ENCODE measurements at regions not wholly inside any gene's neighbourhood (a gene's known extent, or its start where the extent isn't known, plus 50 kb on each side); places are given as distances from the start of the nearest gene placed in this dataset.

- TF ChIP-seq, protein P1, sequence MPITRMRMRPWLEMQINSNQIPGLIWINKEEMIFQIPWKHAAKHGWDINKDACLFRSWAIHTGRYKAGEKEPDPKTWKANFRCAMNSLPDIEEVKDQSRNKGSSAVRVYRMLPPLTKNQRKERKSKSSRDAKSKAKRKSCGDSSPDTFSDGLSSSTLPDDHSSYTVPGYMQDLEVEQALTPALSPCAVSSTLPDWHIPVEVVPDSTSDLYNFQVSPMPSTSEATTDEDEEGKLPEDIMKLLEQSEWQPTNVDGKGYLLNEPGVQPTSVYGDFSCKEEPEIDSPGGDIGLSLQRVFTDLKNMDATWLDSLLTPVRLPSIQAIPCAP (CRISPR knock-in tag; IDR thresholded peaks at IDR 0.05; ENCODE audit: low read depth) = no peak
- TF ChIP-seq ZNF703 (CRISPR knock-in tag; IDR thresholded peaks at IDR 0.05; ENCODE audit: borderline replicate concordance) = no peak
- TF ChIP-seq ZNF383 (CRISPR knock-in tag; IDR thresholded peaks at IDR 0.05; ENCODE audit: borderline replicate concordance) = no peak
- no peak for TF ChIP-seq SP2 (CRISPR knock-in tag; IDR thresholded peaks at IDR 0.05)
- TF ChIP-seq, protein P2, sequence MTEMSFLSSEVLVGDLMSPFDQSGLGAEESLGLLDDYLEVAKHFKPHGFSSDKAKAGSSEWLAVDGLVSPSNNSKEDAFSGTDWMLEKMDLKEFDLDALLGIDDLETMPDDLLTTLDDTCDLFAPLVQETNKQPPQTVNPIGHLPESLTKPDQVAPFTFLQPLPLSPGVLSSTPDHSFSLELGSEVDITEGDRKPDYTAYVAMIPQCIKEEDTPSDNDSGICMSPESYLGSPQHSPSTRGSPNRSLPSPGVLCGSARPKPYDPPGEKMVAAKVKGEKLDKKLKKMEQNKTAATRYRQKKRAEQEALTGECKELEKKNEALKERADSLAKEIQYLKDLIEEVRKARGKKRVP (CRISPR knock-in tag; IDR thresholded peaks at IDR 0.05) = peak in 1 of 2 experiments; percentile 39; a peak in 2 of 4 replicates
- TF ChIP-seq TEAD3 (CRISPR knock-in tag; optimal IDR thresholded peaks at IDR 0.05; ENCODE audit: borderline replicate concordance) = peak; percentile 90
- TF ChIP-seq TRIM22 (IDR thresholded peaks at IDR 0.05) = no peak
- TF ChIP-seq KDM5A (IDR thresholded peaks at IDR 0.05; ENCODE audit: borderline replicate concordance, low read length) = no peak
- TF ChIP-seq MYPOP (CRISPR knock-in tag; IDR thresholded peaks at IDR 0.05) = peak; percentile 55; the same call in 1 of the 2 replicates
- no peak for TF ChIP-seq ZNF713 (CRISPR knock-in tag; IDR thresholded peaks at IDR 0.05)
- TF ChIP-seq, protein P3, sequence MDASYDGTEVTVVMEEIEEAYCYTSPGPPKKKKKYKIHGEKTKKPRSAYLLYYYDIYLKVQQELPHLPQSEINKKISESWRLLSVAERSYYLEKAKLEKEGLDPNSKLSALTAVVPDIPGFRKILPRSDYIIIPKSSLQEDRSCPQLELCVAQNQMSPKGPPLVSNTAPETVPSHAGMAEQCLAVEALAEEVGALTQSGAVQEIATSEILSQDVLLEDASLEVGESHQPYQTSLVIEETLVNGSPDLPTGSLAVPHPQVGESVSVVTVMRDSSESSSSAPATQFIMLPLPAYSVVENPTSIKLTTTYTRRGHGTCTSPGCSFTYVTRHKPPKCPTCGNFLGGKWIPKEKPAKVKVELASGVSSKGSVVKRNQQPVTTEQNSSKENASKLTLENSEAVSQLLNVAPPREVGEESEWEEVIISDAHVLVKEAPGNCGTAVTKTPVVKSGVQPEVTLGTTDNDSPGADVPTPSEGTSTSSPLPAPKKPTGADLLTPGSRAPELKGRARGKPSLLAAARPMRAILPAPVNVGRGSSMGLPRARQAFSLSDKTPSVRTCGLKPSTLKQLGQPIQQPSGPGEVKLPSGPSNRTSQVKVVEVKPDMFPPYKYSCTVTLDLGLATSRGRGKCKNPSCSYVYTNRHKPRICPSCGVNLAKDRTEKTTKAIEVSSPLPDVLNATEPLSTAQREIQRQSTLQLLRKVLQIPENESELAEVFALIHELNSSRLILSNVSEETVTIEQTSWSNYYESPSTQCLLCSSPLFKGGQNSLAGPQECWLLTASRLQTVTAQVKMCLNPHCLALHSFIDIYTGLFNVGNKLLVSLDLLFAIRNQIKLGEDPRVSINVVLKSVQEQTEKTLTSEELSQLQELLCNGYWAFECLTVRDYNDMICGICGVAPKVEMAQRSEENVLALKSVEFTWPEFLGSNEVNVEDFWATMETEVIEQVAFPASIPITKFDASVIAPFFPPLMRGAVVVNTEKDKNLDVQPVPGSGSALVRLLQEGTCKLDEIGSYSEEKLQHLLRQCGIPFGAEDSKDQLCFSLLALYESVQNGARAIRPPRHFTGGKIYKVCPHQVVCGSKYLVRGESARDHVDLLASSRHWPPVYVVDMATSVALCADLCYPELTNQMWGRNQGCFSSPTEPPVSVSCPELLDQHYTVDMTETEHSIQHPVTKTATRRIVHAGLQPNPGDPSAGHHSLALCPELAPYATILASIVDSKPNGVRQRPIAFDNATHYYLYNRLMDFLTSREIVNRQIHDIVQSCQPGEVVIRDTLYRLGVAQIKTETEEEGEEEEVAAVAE (CRISPR knock-in tag; IDR thresholded peaks at IDR 0.05; ENCODE audit: borderline replicate concordance) = peak; percentile 60; the same call in 1 of the 2 replicates
- no peak for TF ChIP-seq ZNF775 (CRISPR knock-in tag; IDR thresholded peaks at IDR 0.05; ENCODE audit: borderline replicate concordance)
- peak; percentile 57; the same call in 1 of the 2 replicates for TF ChIP-seq SAP130 (CRISPR knock-in tag; IDR thresholded peaks at IDR 0.05; ENCODE audit: low read depth)
- TF ChIP-seq ZHX1 (CRISPR knock-in tag; IDR thresholded peaks at IDR 0.05; ENCODE audit: low read depth) = 0 out of 2 replicates have a peak, but pooled peaks have one; percentile 23
- peak; percentile 87 for TF ChIP-seq HOXA3 (CRISPR knock-in tag; IDR thresholded peaks at IDR 0.05)
Observed at GRCh38 chr2:181305301-181306123, 151.7 kb upstream of the ITGA4 start (continued).

Data from HepG2 (cell line).